ENCODE measurements at regions not wholly inside any gene's neighbourhood (a gene's known extent, or its start where the extent isn't known, plus 50 kb on each side); places are given as distances from the start of the nearest gene placed in this dataset.
"Not testable (repeated sequence)": the region's sequence is repeated elsewhere in the genome, so short reads cannot be mapped to it uniquely, and the experiment has no call there.

DNA sequence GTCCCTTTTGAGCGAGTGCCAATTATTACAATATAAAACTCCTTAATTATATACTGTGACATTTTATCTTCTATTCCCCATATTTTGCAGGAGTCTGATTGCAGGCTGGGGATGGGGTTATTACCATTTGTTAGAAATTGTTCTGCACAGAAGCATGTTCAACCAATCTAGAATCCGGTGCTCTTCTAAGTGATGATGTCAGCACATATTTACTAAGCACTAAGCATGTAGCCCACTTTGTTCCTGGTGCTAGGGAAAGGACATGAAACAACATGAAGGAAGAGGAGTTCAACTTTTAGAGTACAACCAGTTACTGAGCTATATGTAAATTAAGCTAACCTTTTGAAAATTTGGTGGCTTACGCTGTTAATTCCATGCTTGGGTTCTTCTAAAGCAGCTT, 52.8 kb upstream of the IL1RAPL2 start:
- DNase-seq (ENCODE audit: low read depth in 2 of 2), result no peak

DNA sequence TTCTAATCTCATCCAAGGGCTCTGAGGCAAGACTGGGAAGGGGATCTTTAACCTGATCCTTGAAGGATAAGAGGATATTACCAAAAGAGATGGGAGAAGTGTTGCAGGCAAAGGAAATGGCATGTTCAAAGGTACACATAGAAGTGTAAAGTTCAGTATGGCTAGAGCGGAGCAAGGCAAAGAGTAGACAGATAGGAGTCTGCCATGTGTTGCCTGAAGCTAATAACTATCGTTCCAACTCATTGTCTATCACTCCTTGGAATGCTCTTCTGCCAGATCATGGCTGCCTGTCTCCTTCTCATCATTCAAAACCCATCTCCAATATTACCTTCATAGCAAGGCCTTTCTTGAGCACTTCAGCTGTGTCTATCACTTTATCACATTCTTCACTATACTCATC, 55.2 kb upstream of the IL1RAPL2 start:
- DNase-seq (ENCODE audit: low read depth in 2 of 2), result no peak

DNA sequence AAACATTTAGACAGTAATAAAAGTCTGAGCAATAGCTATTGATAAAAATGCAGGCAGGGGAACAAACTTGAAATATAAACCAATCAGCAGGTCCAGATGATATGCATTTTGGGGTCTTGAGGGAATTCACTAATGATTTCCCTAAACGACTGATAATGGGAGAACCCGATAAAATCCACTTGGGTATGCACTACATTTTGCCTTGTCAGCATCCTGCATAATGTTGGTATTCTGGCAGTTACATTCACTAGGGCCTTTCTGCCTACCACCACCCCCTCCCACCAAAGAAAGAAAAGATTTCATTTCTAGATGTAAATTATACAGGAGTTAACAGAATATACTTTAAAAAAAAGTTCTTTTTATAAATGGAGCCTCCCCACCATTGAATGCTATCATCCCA, 63.5 kb upstream of the IL1RAPL2 start:
- no peak for DNase-seq (ENCODE audit: low read depth in 2 of 2)

DNA sequence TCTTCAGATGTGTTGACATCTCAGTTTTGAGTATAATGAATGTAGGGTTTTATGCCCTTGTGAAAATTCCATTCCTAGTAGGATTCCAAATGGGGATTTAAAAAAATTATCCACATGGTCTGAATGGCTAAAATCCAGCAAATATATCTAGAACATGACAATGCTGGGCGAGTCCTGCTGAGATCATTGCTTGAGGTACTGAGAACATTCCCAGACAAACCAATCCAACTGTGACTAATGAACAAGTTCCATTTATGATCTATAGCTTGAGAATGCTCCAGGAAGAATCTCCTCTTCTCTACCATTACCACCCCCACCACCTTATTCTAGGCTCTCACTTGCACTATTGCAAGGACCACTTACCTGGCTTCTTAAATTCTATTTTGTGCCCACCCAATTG, 77.2 kb upstream of the IL1RAPL2 start:
- no peak for DNase-seq (ENCODE audit: low read depth in 2 of 2)

DNA sequence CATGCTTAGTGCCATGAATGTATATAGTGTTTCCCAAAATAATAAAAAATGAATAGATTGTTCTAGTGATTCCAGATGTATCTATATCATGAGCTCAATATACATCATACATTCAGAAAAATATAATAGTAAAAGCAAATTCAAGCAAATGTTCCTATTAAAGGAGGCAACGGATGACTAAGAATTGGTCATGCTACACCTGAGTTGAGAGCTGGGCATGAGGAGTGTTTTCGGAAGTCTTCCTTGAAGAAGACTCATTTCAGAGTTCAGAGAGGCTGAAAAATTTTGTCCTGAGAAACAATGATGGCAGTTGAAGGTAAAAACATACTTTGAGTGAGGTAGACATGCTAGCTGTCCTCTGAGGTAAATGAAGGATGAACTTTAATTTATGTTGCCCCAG, 79.3 kb upstream of the IL1RAPL2 start:
- no peak for DNase-seq (ENCODE audit: low read depth in 2 of 2)

DNA sequence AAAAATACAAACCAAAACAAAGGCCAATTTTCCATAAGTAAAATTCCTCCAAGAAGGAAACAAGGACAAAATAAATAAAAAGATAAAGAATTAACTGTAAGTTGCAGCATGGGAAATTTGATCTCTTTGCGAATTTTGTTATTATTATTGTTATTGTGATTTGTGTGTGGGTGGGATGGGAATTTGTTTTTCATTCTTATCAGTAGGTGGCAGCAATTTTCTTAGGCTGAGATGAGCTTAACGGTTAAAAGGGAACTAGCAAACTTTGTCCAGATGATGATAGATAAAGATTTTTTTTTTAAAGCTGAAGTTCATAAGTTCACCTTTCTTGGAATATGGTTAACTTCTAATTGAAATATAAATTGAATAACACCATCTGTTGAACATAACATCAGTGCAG, 83.2 kb upstream of the IL1RAPL2 start:
- no peak for DNase-seq (ENCODE audit: low read depth in 2 of 2)

DNA sequence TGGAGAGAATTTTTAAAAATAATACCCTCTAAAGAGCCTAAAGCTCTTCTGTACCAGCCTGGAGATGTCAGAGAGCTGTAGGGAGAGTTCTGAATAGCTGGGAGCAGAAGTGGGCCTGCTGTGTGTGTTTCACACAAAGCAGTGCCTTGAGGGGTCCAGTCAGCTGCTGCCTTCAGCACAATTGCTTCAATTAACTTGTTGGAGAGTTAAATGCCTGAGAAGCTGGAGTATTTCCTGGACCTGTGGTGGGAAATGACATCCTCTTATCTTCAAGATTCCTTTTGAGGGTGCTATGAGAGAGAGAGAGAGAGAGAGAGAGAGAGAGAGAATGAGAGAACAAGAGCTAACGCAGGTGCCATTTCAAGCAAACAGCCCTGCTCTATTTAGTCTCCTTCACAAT, 96.2 kb upstream of the IL1RAPL2 start:
- DNase-seq (ENCODE audit: low read depth in 2 of 2), result no peak

DNA sequence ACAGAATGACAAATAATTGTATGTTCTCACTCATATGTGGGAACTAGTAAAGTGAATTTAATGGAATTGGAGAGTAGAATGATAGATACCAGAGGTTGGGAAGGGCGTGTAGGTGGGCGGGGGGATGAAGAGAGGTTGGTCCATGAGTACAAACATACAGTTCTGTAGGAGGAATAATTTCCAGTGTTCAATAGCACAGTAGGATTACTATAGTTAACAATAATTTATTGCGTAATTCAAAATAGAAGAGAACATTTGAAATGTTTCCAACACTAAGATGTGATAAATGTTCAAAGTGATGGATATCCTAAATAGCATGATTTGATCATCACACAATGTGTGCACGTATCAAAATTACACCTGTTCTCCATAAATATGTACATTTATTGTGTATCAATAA, 106.2 kb upstream of the IL1RAPL2 start:
- DNase-seq (ENCODE audit: low read depth in 2 of 2), result no peak

DNA sequence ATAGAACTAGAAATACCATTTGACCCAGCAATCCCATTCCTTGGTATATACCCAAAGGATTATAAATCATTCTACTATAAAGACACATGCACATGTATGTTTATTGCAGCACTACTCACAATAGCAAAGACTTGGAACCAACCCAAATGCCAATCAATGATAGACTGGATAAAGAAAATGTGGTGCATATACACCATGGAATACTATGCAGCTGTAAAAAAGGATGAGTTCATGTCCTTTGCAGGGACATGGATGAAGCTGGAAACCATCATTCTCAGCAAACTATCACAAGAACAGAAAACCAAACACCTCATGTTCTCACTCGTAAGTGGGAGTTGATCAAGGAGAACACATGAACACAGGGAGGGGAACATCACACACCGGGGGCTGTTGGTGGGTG, 108.9 kb upstream of the IL1RAPL2 start:
- DNase-seq (ENCODE audit: low read depth in 2 of 2), result not testable (repeated sequence)

DNA sequence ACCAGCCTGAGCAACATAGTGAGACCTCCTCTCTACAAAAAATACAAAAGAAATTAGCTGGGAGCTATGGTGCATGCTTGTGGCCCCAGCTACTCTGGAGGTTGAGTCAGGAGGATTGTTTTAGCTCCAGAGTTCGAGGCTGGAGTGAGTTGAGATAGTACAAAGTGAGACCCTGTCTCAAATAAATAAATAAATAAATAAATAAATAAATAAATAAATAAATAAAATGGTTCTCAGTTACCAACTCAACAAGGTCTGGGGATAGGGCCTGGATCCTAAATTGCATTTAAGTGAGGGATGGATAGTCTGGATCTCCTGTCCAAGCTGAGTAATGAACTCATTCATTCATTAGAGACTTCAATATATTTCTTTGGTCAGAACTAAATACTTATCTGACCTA, 115.7 kb upstream of the IL1RAPL2 start:
- DNase-seq (ENCODE audit: low read depth in 2 of 2), result no peak

DNA sequence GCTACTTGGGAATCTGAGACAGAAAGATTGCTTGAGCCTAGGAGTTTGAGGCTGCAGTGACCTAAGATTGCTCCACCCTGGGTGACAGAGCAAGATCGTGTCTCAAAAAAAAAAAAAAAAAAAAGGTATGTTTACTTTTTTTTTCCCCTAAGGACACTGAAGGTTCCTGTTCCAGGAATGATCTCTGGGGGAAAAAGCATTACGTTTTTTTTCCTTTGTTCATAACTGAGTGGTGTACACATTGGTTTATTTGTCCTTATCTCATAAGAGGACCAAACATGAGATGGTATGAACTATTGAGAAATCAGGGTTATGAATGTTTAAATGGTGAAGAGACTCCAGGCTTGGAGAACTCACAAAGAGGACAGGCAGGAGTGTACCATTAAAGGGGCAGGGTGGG, 120.4 kb upstream of the IL1RAPL2 start:
- DNase-seq (ENCODE audit: low read depth in 2 of 2), result no peak

DNA sequence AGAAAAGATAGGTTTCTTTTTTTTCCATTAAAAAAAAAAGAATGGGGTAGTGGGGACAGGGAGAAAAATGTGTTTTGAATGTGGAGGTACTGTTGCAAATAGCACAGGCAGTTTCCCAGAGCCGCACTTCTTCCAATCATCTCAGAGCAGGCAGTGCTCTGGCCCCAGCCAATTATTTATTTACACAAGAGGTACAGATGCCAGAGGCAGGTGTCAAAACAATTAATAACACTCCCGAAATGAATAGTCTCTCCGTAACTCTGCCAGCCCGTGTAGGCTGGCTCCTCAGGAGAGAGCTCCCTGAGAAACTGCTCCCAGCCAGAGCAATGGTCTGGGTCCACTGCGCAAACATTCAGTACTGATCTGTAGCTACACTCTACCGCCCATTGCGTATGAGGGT, 130.8 kb upstream of the IL1RAPL2 start:
- DNase-seq (ENCODE audit: low read depth in 2 of 2), result no peak

DNA sequence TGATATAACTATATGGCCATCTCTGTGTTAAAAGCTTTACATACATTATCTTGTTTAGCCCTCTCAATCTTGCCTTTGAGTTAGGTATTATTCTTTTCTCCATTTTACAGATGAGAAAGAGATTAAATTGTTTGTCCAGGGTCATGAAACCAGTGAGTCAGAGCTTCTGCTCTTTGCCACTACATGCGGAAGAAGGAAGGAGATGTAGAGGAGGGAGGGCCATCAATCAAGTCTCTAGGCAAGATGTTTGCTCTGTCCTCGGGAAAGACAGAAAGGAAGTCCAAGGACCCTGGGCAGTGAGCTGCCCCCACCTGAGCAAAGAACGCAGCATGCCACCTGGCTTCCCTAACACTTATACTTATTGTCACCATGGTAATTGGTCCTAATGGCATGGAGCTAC, 133.7 kb upstream of the IL1RAPL2 start:
- no peak for DNase-seq (ENCODE audit: low read depth in 2 of 2)

DNA sequence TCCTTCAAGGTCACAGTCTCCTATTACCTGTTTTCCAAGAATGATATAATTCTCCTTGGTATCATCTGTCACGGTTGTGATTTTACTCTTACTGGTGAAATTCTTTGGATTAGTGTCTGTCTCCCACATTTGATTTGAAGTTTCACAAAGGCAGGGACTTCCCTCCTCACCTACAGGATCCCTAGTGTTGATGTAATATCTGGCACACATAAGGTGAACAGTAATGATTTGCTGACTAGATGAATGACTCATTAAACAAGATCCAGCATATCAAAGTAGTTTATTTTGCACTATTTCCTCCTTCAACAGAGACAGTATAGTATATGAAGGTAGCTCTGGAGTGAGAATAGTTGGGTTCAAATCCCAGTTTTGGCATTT, 135.3 kb upstream of the IL1RAPL2 start:
- no peak for DNase-seq (ENCODE audit: low read depth in 2 of 2)

DNA sequence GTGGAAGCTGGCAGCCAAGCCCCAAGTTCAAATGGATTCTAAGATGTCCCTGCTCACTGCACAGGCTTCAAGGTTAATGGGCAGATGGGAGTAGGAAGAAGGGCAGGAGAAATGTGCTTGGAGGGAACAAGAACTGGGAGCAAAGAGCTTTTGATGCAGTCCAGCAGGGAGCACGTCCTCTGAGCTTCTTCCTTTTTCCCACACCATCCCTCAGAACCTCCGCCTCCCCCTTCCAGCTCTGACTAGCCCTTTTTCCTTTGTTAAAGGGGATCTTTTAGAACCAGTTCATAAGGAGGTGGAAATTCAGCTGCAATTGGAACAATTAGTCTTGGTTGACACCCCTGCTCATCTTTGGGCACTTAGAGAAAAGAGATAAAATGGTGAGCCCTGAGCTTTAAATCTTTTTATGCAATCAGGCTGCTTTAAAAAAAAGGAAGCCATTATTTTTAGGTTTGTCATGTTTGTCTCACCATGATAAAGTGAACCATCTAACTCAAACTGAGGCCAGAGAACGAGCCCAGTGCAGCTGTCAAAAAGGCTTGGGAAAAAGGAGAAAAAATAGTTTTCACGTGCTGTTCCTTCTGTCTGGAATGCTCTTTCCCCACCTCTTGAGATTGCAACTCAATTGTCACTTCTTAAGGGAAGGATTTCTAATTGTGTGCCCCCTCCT, 135.8 kb upstream of the IL1RAPL2 start:
- no peak for DNase-seq (ENCODE audit: low read depth in 2 of 2)

DNA sequence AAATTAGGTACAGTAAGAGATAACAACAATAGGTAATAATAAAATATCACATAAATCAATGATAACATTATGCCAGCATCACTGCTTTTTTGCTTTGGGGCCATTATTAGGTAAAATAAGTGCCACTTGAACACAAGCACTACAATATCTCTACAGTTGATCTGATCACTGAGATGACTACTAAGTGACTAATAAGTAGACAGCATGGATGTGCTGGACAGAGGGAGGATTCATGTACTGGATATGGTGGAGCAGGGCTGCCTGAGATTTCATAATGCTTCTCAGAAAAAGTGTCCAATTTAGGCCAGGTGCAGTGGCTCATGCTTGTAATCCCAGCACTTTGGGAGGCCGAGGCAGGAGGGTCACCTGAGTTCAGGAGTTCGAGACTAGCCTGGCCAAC, 137.8 kb upstream of the IL1RAPL2 start:
- DNase-seq (ENCODE audit: low read depth in 2 of 2), result no peak

DNA sequence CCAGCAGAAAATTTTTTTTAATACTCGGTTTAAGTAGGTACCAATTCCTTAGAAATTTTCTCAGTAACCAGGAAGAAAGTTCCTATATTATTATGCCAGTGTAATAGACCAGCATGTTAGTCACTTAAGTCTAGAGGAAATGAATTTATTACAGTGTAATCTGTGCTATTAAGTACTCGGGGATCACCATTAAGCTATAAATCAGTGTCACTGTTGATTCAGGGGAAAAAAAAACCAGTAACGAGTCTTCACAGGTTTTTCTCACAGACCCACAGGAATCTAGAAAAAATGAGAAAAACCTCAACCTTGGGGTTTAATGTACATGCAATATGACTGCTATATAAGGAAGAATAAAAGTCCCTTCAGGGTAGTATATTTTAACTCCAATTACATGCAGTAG, 138.3 kb upstream of the IL1RAPL2 start:
- no peak for DNase-seq (ENCODE audit: low read depth in 2 of 2)

DNA sequence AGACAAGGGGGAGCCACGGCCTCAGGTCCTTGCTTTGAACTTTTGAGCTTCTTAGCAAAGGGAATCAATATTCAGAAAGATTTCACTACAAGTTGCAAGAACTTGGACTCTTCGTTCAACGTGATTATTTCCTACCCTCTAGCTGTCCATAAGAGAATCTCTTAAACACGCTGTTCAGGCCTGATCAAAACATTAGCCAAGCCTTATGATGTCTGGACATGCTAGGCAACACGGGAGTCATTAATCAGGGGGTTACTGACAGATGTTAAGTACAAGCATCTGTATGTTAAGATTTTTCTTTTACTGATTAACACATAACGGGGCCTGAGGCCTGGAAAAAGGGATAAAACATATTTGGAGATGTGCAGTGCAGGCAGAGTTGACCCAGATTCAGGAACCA, 138.9 kb upstream of the IL1RAPL2 start:
- DNase-seq (ENCODE audit: low read depth in 2 of 2), result no peak

DNA sequence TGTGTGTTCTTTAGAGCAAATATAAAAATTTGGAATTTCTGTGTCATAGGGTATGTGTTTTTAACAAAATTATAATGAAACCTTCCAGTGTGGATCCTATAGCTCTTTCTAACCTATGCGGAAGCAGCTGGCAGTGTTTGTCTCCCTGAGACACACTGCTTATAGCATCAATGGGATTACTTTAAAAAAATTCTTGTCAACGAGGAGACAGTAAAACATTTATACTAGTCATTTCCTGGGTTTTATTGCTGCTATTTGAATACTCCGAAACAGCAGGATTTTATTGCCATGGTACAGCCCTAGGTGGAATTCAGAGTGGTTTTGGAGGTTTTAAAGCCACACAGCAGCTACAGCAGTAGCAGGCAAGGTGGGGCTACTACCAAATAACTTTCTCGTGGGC, 145.1 kb upstream of the IL1RAPL2 start:
- DNase-seq (ENCODE audit: low read depth in 2 of 2), result no peak

DNA sequence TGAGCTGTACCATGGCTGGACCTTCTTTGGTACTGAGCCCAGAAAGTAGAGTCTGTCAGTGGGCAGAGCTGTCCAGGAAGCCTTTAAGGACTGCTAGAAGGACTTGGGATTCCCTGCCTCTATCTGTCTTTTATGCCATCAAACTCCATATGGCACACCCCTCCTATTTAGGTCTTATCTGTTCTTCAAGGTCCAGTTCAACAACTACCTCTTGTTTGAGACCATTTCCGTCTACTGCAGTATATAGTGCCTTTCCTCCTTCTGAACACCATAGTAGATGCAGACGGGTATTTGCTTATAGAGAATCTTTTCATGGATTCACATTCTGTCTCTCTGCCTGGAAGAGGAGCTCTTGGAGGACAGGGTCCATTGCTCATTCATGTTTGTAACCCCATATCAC, 146.1 kb upstream of the IL1RAPL2 start:
- DNase-seq (ENCODE audit: low read depth in 2 of 2), result no peak

DNA sequence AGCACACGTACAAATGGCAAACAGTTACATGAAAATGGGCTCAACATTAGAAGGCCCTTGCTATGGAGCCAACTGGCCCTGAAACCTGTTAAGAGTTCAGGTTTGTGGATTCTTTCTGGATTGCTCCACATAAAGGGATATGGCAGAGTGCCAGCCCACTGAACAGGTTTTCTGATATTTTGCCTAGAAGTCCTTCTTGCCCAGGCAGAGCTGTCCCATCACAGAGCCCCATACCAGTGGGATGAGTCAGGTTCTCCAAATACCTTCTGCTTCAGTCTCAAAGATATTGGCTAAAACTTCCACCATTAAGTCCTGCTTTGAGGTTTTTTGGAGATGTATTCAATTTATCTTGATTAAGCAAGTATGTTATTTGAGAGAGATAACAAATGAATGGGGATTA, 146.8 kb upstream of the IL1RAPL2 start:
- no peak for DNase-seq (ENCODE audit: low read depth in 2 of 2)

DNA sequence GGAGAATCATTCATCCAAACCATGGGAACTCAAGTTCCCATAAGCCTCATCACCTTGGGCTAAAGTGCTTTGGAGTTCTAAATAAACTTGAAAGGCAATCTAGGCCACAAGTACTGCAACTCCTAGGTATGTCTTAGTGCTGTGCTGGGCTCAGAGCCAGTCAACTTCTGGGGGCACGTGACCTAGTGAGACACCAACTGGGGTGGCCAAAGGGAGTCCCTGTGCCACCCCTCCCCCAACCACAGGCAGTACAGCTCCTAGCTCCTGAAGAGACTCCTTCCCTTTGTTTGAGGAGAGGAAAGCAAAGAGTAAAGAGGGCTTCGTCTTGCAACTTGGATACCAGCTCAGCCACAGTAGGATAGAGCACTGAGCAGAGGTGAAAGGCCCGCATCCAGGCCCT, 154.2 kb upstream of the IL1RAPL2 start:
- no peak for DNase-seq (ENCODE audit: low read depth in 2 of 2)

DNA sequence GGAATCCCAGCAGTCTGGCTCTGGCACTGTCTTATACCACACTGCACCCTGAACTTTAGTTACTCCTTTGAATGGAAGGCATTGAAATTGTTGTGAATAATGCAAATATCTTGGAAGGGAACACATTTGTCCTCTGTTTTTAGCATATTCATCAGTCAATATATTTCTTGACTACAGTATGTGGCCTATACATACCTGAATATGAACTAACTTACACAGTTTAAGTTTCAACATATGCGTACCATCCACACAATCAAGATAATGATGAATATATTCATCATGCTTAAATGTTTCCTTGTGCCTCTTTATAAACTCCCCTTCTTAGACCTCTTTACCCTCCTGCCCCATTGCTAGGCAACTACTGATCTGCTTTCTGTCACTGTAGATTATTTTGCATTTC, 145.7 kb upstream of the ESX1 start:
- no peak for DNase-seq (ENCODE audit: low read depth in 2 of 2)

DNA sequence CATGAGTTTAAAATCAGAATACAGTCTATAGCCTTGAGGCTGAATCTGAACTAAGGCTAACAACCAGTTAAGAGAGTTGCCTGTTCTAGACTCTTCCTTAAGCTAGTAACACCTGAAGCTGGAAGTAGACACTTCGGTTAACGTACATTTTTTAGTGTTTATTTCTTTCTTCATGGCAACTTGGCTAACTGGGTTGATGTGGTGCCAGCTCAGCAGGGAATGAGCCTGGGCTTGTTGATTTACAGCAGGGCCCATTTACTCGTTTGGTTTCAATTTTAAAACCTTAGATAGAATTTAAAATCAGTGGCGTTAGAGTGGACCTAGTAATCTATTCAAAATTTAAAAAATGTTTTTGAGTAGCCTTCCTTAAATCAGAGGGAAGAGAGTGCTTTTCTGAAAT, 137.6 kb upstream of the ESX1 start:
- no peak for DNase-seq (ENCODE audit: low read depth in 2 of 2)

DNA sequence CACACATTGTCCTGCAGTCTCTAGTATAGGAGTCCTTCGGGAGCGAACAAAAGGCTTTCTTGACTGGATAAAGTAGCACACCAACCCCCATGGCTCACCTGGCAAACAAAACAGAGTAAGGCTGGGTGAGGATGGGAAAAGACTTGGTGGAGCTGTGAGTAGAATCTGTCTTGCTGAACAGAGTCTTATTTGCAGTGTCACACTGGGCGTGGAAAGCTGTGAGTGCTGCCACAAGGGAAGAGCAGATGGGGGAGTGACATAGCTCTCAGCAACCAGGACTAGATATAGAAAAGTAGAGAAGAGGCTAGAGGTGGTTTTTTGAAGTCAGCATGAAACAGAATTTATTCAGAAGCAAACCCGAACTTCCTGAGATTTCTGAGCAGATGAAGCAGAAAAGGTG, 137.2 kb upstream of the ESX1 start:
- no peak for DNase-seq (ENCODE audit: low read depth in 2 of 2)
